Vagina (tissue), 2 donors: ENCODE measurements at regions not wholly inside any gene's neighbourhood (a gene's known extent, or its start where the extent isn't known, plus 50 kb on each side); places are given as distances from the start of the nearest gene placed in this dataset.
"Not testable (repeated sequence)": the region's sequence is repeated elsewhere in the genome, so short reads cannot be mapped to it uniquely, and the experiment has no call there.

ENCODE experiments used
- DNase-seq, 2 donors: peaks; one replicate each; pipeline ENCODE4 v3.0.0-alpha.2; 2017; ENCODE audit errors: extremely low spot score in 2 of 2
- H3K27ac ChIP-seq: fragments of 200-600 bp; sonication (generic); one replicate; pipeline ENCODE4 v1.5.1; 2019
- H3K27me3 ChIP-seq: fragments of 200-600 bp; sonication (generic); one replicate; pipeline ENCODE4 v1.5.1; 2019
- H3K36me3 ChIP-seq, 2 donors: fragments of 200-600 bp; sonication (generic); one replicate each; pipeline ENCODE4 v1.5.1; 2017 to 2019
- H3K4me1 ChIP-seq: fragments of 200-600 bp; sonication (generic); one replicate; pipeline ENCODE4 v1.5.1; 2019
- H3K4me3 ChIP-seq, 2 donors: fragments of 200-600 bp; sonication (generic); 1 replicate in 1 of 2; 2 replicates in 1 of 2; pipeline ENCODE4 v1.5.1; 2016 to 2019
- H3K9me3 ChIP-seq: fragments of 200-600 bp; sonication (generic); one replicate; pipeline ENCODE4 v1.5.1; 2019
- CTCF ChIP-seq, 3 experiments: fragments of 450-650 bp in 2 of 3; fragments of 200-600 bp in 1 of 3; sonication (generic) in 1 of 3; IDR thresholded peaks; one replicate each; pipeline ENCODE4 v1.5.1; 2017 to 2019; ENCODE audit warnings: antibody characterized with exemption in 3 of 3, mild to moderate bottlenecking in 2 of 3, moderate library complexity in 2 of 3
- POLR2A ChIP-seq, 2 donors: fragments of 450-650 bp; IDR thresholded peaks; one replicate each; pipeline ENCODE4 v1.6.1; 2017; ENCODE audit warnings: antibody characterized with exemption in 2 of 2, mild to moderate bottlenecking in 2 of 2, moderate library complexity in 2 of 2
- POLR2AphosphoS5 ChIP-seq, 2 donors: sonication (generic); formaldehyde crosslinking; IDR thresholded peaks; one replicate each; pipeline ENCODE4 v1.9.0; 2017; ENCODE audit warnings: antibody characterized with exemption in 2 of 2, mild to moderate bottlenecking in 2 of 2, low read depth in 1 of 2; ENCODE audit not compliant: insufficient read depth in 1 of 2
- intact Hi-C: fragments of 100-400 bp; cut with DNase I; formaldehyde crosslinking; loops from one replicate; pipeline ENCODE4 v1.15.1; 2023

- H3K27ac ChIP-seq, H3K36me3 ChIP-seq, intact Hi-C loops, H3K4me1 ChIP-seq, DNase-seq, H3K27me3 ChIP-seq, H3K4me3 ChIP-seq, H3K9me3 ChIP-seq: not testable (repeated sequence)
These were observed 421.5 kb downstream of the PCDH19 start for GRCh38 chrX:99988532-99988931.

- Histone ChIP-seq H3K4me3 (no peak overlapping the region), H3K27ac (no peak overlapping the region), H3K9me3 (no peaks in the 10 kb centered on the region), H3K27me3 (no peaks in the 10 kb centered on the region), H3K36me3 (no peaks in the 10 kb centered on the region), H3K4me1 (no peaks in the 10 kb centered on the region)
- intact Hi-C loops = no loop called here
- TF ChIP-seq POLR2A (IDR thresholded peaks at IDR 0.05) (no peak), POLR2AphosphoS5 (IDR thresholded peaks at IDR 0.05; ENCODE audit: insufficient read depth in 1 of 2, low read depth in 1 of 2) (no peak)
- DNase-seq = no peak
These were observed 436.4 kb downstream of the PCDH19 start for GRCh38 chrX:99973572-99974226.

- no peak overlapping the region for H3K4me3 ChIP-seq
- no peak overlapping the region for H3K27ac ChIP-seq
- no peaks in the 10 kb centered on the region for H3K4me1 ChIP-seq
- no peaks in the 10 kb centered on the region for H3K27me3 ChIP-seq
- no peak for TF ChIP-seq POLR2A (IDR thresholded peaks at IDR 0.05)
- no peak for TF ChIP-seq CTCF (IDR thresholded peaks at IDR 0.05)
- TF ChIP-seq POLR2AphosphoS5 (IDR thresholded peaks at IDR 0.05; ENCODE audit: insufficient read depth in 1 of 2, low read depth in 1 of 2) = no peak
- H3K9me3 ChIP-seq = no peaks in the 10 kb centered on the region
- intact Hi-C loops = no loop called here
- no peak for DNase-seq
- no peaks in the 10 kb centered on the region for H3K36me3 ChIP-seq
These were observed 470.2 kb downstream of the PCDH19 start for GRCh38 chrX:99939883-99940232.

GRCh38 chrX:99939206-99939882 is 470.7 kb downstream of the PCDH19 start:
- H3K27me3 ChIP-seq, intact Hi-C loops, H3K36me3 ChIP-seq, H3K9me3 ChIP-seq, H3K4me3 ChIP-seq, H3K4me1 ChIP-seq, DNase-seq, H3K27ac ChIP-seq: not testable (repeated sequence)

- no peak overlapping the region for H3K4me3 ChIP-seq
- H3K9me3 ChIP-seq = no peaks in the 10 kb centered on the region
- no peaks in the 10 kb centered on the region for H3K36me3 ChIP-seq
- no peak for DNase-seq
- intact Hi-C loops = no loop called here
- no peak overlapping the region for H3K27ac ChIP-seq
- H3K4me1 ChIP-seq = no peaks in the 10 kb centered on the region
- TF ChIP-seq CTCF (IDR thresholded peaks at IDR 0.05) (no peak), POLR2AphosphoS5 (IDR thresholded peaks at IDR 0.05; ENCODE audit: insufficient read depth in 1 of 2, low read depth in 1 of 2) (no peak), POLR2A (IDR thresholded peaks at IDR 0.05) (no peak)
- H3K27me3 ChIP-seq = no peaks in the 10 kb centered on the region
These were observed 471.6 kb downstream of the PCDH19 start for GRCh38 chrX:99938464-99938863.

GRCh38 chrX:99933865-99934264 is 476.2 kb downstream of the PCDH19 start:
- no peaks in the 10 kb centered on the region for H3K36me3 ChIP-seq
- no peak overlapping the region for H3K4me3 ChIP-seq
- H3K4me1 ChIP-seq = no peaks in the 10 kb centered on the region
- intact Hi-C loops = no loop called here
- no peak overlapping the region for H3K27ac ChIP-seq
- H3K27me3 ChIP-seq = no peaks in the 10 kb centered on the region
- TF ChIP-seq POLR2A (IDR thresholded peaks at IDR 0.05) (no peak), CTCF (IDR thresholded peaks at IDR 0.05) (no peak), POLR2AphosphoS5 (IDR thresholded peaks at IDR 0.05; ENCODE audit: insufficient read depth in 1 of 2, low read depth in 1 of 2) (no peak)
- DNase-seq = no peak
- H3K9me3 ChIP-seq = no peaks in the 10 kb centered on the region
